Suppressor macrophage treated with lipopolysaccharide for 4 hours (primary cell): ENCODE measurements at regions not wholly inside any gene's neighbourhood (a gene's known extent, or its start where the extent isn't known, plus 50 kb on each side); places are given as distances from the start of the nearest gene placed in this dataset.

Source experiments
- DNase-seq: peaks from one replicate; pipeline ENCODE4 v3.0.0-alpha.2; 2020

GRCh38 chr4:152109531-152110509 is 349.0 kb upstream of the GATB start:
- no peak for DNase-seq

GRCh38 chr4:152107736-152108500 is 347.1 kb upstream of the GATB start:
- no peak for DNase-seq

DNA sequence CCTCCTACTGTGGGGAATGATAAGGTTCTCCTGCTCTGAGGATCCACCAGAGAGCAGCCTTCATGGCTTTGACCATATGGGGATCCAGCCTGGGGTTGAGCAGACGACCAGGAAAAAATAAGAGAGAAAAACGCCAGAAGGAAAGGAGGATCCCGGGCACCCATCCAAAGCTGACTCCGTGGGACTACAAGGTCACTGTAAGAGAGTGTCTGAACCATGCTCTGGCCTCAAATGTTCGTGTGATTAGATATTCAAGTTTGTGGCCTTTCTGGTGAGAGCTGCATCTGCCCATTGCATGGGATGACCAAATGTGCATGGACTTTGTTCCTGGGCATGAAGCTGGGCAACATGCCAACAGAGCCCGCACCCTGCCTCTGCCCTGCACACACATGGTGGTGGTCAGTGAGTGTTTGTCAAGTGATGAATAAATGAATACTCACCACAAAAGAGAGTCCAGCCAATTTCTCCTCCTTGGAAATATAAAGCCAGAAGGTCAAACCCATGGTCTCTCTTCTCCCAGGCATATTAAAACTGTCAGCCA is 346.0 kb upstream of the GATB start:
- DNase-seq: no peak

DNA sequence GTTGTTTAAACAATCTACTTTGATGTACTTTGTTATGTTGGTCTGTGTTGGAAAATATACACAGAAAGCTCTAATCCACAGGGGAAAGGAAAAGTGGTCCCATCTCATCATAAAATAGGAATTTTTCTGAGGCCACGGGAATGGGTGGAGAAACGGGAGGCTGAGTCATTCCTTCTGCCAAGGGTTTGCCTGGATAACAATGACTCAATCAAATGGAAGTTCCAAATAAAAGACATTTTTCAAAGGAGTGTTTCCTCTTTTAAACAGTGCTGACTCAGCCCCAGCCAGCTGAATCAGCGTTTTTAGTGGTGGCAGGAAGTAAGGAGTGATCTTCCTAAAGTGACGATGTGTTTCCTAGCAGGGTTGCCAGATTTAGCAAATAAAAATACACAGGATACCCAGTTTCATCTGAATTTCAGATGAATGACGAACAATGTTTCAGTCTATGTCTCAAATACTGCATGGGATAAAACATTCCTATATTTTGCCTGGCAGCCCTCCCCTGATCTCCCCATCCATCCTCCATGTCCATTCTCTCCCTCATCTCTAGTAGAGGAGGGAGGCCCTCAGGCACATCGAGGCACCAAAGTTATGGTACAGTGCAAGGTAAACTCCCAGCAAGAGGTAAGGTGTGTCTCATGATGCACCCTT is 345.4 kb upstream of the GATB start:
- peak; percentile 79 for DNase-seq

- no peak for DNase-seq
Measured at GRCh38 chr4:152104901-152105357, 344.1 kb upstream of the GATB start.

GRCh38 chr4:152104356-152104755 is 343.5 kb upstream of the GATB start:
- no peak for DNase-seq

- DNase-seq: no peak
Measured at GRCh38 chr4:152103181-152103901, 342.5 kb upstream of the GATB start.

- no peak for DNase-seq
Measured at GRCh38 chr4:152102436-152103000, 341.7 kb upstream of the GATB start.

DNA sequence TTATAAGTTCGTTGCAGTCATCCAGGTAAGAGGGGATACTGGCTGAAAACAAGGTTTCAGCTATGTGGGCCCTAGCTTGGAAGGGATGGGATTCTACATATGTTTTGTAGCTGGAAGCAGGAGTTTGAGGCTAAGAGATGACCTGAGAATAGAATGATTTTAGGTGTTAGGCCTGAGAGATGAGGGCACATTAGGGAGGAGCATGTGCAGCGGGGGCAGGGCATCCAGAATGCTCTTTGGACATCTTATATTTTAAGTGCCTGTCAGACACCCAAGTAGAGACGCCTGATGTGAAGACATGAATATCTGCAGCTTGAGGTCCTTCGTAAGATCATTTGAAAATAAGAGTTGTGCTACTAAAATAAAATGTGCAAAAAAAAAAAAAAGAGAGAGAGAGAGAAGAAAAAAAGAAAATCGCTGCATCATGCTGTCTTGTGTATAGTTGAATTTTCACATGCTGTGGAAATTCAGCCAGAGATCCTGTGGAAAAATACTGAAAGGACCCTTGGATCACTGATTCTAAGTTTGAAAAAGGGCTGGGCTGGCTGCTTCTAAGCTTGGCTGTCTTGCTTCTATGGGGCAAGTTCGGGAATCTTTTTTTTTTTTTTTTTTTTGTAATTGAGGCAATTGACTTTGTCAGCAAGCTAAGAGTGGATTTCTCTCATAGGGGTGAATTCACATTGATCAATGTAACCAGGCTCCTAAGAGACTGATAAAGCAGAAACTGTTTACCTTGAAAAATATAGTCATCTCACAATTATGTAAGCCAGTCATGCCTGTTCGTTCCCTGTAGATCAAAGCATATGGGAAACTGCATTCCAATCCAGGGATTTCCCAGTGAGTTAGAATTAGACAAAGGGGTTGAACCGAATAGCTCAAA is 341.0 kb upstream of the GATB start:
- no peak for DNase-seq

GRCh38 chr4:152100379-152101201 is 339.8 kb upstream of the GATB start:
- no peak for DNase-seq

DNA sequence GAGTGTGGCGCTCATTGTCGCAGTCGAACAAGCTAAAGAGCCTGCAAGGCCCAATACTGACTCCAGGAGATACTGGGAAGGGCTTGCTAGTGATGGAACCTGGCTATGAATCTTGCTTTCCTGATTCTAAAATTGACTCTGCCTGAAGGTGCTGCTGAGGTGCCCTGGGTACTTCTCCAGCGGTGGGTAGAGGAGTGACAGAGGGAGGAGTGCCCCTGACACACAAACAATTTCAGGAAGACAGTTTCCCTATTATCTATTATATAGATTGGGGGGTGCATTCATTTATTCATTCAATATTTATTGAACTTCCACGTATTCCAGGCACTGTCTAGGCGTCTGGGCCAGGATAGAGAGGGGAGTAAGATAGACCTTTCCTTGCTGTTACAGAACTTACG is 339.2 kb upstream of the GATB start:
- DNase-seq: no peak

DNA sequence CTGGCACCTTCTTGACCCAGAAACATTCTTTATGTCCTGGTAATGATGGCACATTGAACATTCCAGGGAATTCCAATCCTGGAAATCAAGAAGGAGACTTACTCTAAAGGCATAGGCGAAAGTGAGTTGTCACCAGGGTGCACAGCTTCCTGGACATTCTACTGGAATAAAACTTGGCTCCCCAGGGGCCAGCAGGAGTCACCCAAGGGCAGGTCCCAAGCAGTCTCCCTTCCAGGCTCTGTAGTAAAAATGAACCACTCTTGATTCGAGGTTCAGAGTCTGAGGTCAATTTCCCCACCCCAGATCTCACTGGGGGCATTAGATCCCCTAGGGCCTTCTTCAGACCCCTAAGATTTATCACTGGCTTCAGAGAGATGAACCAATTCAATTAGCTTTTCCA is 338.7 kb upstream of the GATB start:
- no peak for DNase-seq

DNA sequence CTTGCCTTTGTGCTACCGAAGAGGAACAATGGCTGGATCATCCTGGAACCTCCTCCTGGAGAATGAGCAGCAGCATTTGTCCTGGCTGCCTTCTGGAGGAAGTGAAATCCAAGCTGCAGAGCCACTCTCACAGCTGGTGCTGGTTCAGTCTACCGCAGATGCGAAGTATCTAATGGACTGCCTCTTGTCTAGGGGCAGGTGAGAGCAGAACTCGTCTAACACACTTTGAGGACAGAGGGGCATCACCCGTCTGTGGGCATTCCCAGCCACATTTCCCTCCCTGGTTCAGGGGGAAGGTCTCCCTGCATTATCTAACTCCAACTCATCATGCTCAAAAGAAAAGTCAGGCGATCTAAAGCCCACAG is 338.2 kb upstream of the GATB start:
- DNase-seq: no peak

DNA sequence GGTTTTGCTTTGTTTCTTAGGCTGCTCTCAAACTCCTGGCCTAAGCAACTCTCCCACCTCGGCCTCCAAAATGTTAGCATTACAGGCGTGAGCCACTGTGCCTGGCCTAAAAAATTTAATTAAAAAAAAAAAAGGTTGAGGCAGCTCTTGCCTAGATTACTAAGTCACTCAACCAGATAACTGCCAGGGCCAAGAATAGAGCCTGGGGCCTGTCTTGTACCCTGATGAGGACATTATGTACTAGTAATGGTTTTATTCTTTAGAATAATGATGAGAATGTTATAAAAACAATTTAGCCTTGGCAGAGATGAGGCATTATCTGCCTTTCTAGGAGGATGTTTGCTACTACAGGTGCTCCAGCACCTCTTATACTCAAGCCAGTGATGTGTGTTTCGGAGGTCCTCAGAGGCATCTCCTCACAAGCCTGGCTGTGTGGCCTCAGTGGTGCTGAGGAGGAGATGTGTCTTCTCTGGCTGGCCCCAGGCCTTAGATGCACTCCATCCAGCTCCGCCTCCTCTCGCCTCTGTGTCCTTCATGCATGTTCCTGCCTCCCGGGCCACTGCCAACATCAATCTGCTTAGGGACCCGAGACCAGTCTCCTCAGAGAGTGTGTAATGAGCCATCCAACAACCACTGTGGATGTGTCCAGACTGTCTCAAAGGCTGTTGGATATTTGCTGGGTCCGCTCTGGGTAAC is 337.7 kb upstream of the GATB start:
- no peak for DNase-seq

GRCh38 chr4:152097371-152097770 is 336.6 kb upstream of the GATB start:
- DNase-seq: no peak

DNA sequence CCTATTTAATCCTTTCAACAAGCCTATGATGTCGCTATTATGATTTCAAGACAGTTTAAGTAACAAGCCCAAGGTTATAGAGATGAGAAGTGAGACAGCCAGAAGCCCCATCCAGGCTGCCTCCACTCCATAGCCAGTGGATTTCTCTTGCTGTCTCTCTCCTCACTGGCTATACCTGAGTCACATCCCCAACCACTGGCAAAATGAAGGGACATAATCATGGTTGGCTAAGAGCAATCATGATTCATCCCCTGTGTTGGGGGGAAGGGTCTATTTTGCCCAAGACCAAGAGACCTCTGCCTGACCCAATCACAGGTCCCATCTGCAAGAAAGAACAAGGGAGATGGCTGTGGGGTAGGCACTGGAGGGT is 334.9 kb upstream of the GATB start:
- DNase-seq: no peak

DNA sequence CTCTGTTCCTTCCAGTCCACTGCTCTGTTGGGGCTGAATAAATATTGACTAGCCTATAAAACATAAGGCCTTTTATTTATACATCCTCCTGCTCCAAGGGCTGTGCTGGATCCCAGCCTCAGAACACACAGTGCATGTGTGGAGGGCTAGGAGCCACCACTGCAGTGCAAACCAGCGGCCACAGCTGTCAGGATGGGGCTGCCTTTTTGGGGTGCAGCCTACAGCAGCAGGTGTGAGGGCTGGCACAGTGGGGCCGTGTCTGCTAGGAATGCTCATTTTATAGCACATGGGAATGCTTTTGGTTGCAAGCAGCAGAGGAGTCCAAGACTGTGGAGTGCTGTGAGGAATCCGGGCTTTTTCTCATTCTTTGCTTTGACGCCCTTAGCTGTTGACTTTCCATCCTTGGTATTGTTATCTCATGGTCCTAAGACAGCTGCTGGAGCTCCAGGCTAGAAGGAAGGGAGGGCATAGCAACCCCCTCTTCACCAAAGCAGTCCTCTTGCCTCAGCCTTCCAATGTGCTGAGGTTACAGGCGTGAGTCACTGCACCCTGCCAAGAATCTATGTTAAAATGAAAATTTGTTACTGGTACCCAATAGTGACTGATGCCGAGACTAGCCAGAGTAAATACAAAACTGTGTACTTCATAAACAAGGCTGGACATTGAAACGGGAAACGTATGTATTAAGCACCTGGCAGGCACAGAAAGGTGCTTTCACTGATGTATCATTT is 334.3 kb upstream of the GATB start:
- DNase-seq: no peak

GRCh38 chr4:152091405-152091804 is 330.6 kb upstream of the GATB start:
- DNase-seq: no peak

DNA sequence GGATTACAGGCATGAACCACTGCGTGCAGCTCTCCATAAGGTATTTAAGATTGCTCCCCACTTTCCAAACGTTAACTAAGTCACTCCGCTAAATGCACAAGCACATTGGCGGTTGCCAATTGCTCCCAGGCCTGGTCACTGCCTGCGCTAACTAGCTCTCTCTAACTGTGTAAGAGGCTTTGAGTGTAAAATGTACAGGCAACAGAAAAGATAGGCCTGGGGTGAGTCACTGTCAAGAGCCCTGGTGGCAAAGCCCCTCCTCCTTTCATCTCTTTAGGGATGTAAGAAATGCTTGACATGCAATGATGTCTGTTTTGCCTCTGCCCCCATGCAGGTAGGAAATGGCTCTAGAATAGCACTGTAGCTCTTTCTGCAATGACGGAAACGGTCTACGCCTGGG is 329.7 kb upstream of the GATB start:
- DNase-seq: no peak
